SK-N-SH (cell line): ENCODE measurements at regions not wholly inside any gene's neighbourhood (a gene's known extent, or its start where the extent isn't known, plus 50 kb on each side); places are given as distances from the start of the nearest gene placed in this dataset.

Experiments
- CTCF ChIA-PET: fragments of 300-600, 350-600 bp; formaldehyde crosslinking; extraction: SDS; loops from one replicate; lab custom pipeline; 2021; lab: Yijun Ruan, JAX
- POLR2A ChIA-PET: fragments of 350-600 bp; sonication (Branson Sonifier 250); formaldehyde crosslinking; extraction: SDS; loops from one replicate; lab custom pipeline; 2020; ENCODE audit warnings: antibody characterized with exemption, inconsistent platforms; lab: Yijun Ruan, JAX
- DNase-seq: peaks from one replicate; pipeline ENCODE4 v3.0.0; 2012
- H2AFZ ChIP-seq: fragments of 200-600 bp; sonication (generic); 2 replicates; pipeline ENCODE4 v1.8.1; 2016; ENCODE audit warnings: antibody characterized with exemption, mild to moderate bottlenecking, low read depth
- H3F3A ChIP-seq: fragments of 200-600 bp; sonication (generic); replicated peaks from 2 replicates; pipeline ENCODE3; 2016; ENCODE audit warnings: antibody characterized with exemption, mild to moderate bottlenecking; ENCODE audit not compliant: insufficient read depth
- H3K27ac ChIP-seq, 2 experiments: fragments of 200-500 bp in 1 of 2; fragments of 200-600 bp in 1 of 2; sonication (Bioruptor generic) in 1 of 2; sonication (generic), shearing (Covaris generic) in 1 of 2; 2 replicates each; pipeline versions ENCODE4 v1.5.1 to v1.6.1; 2014 to 2016; ENCODE audit warnings: low read depth in 2 of 2, inconsistent platforms in 1 of 2, low read length in 1 of 2, mild to moderate bottlenecking in 1 of 2, mixed read lengths in 1 of 2
- H3K27me3 ChIP-seq: fragments of 200-600 bp; sonication (generic), shearing (Covaris generic); 2 replicates; pipeline ENCODE4 v1.6.1; 2016; ENCODE audit warnings: mixed run types; ENCODE audit not compliant: insufficient read depth
- H3K36me3 ChIP-seq, 2 experiments: fragments of 200-500 bp in 1 of 2; fragments of 200-600 bp in 1 of 2; sonication (Bioruptor generic) in 1 of 2; sonication (generic) in 1 of 2; replicated peaks in 1 of 2; 2 replicates each; pipeline versions ENCODE3 to v1.5.1; 2014 to 2016; ENCODE audit warnings: low read length in 1 of 2, mild to moderate bottlenecking in 1 of 2; ENCODE audit not compliant: insufficient read depth in 2 of 2, control insufficient read depth in 1 of 2
- H3K4me1 ChIP-seq, 2 experiments: fragments of 200-500 bp in 1 of 2; fragments of 200-600 bp in 1 of 2; sonication (Bioruptor generic) in 1 of 2; sonication (generic), shearing (Covaris generic) in 1 of 2; 2 replicates each; pipeline versions ENCODE4 v1.5.1 to v1.6.1; 2014 to 2016; ENCODE audit warnings: low read depth in 1 of 2, low read length in 1 of 2, mixed run types in 1 of 2; ENCODE audit not compliant: insufficient read depth in 2 of 2, control insufficient read depth in 1 of 2
- H3K4me2 ChIP-seq: fragments of 200-600 bp; sonication (generic), shearing (Covaris generic); 2 replicates; pipeline ENCODE4 v1.6.1; 2017; ENCODE audit warnings: mixed run types
- H3K4me3 ChIP-seq, 2 experiments: fragments of 200-500 bp in 1 of 2; fragments of 200-600 bp in 1 of 2; sonication (Bioruptor generic) in 1 of 2; sonication (generic), shearing (Covaris generic) in 1 of 2; 2 replicates each; pipeline versions ENCODE4 v1.5.1 to v1.8.1; 2014 to 2016; ENCODE audit warnings: low read depth in 2 of 2, inconsistent platforms in 1 of 2, low read length in 1 of 2, mild to moderate bottlenecking in 1 of 2, mixed read lengths in 1 of 2, moderate library complexity in 1 of 2
- H3K79me2 ChIP-seq: fragments of 200-600 bp; sonication (generic); 2 replicates; pipeline ENCODE4 v1.8.1; 2017; ENCODE audit warnings: mild to moderate bottlenecking; ENCODE audit not compliant: insufficient read depth
- H3K9ac ChIP-seq: fragments of 200-600 bp; sonication (generic); 2 replicates; pipeline ENCODE4 v1.6.1; 2017; ENCODE audit warnings: mixed run types
- H3K9me2 ChIP-seq: fragments of 200-600 bp; sonication (generic); 2 replicates; pipeline ENCODE4 v1.6.1; 2017; ENCODE audit warnings: mixed run types
- H3K9me3 ChIP-seq: fragments of 200-600 bp; sonication (generic); 2 replicates; pipeline ENCODE4 v1.6.1; 2017; ENCODE audit warnings: mixed run types, mild to moderate bottlenecking, moderate library complexity
- H4K20me1 ChIP-seq: fragments of 200-600 bp; sonication (generic); 2 replicates; pipeline ENCODE4 v1.6.1; 2017; ENCODE audit warnings: mild to moderate bottlenecking, mixed run types; ENCODE audit not compliant: insufficient read depth
- CHD2 ChIP-seq: fragments of 150-350 bp; IDR thresholded peaks from 2 replicates; pipeline ENCODE4 v1.6.1; 2018; ENCODE audit warnings: low read length; ENCODE audit not compliant: partially characterized antibody
- CTCF ChIP-seq: fragments of 200-600 bp; sonication (generic); IDR thresholded peaks from 2 replicates; pipeline ENCODE4 v1.6.1; 2017; ENCODE audit warnings: antibody characterized with exemption, mild to moderate bottlenecking, moderate library complexity
- FOSL2 ChIP-seq: IDR thresholded peaks from 2 replicates; pipeline ENCODE4 v1.4.0; 2012; ENCODE audit warnings: low read depth, mild to moderate bottlenecking, moderate library complexity, borderline replicate concordance
- FOXJ3 ChIP-seq: sonication (generic); formaldehyde crosslinking; IDR thresholded peaks from 2 replicates; pipeline ENCODE4 v1.5.1; 2020; ENCODE audit warnings: mild to moderate bottlenecking, missing genetic modification reagents
- GATA2 ChIP-seq: sonication (generic); formaldehyde crosslinking; IDR thresholded peaks from 2 replicates; pipeline ENCODE4 v1.5.0; 2020; ENCODE audit warnings: mild to moderate bottlenecking, missing genetic modification reagents
- NRF1 ChIP-seq: IDR thresholded peaks from 2 replicates; pipeline ENCODE4 v1.6.1; 2012; ENCODE audit warnings: low read depth, mild to moderate bottlenecking, low read length
- POLR2AphosphoS5 ChIP-seq: IDR thresholded peaks from 2 replicates; pipeline ENCODE4 v1.6.1; 2012; ENCODE audit warnings: low read depth, low read length
- REST ChIP-seq: IDR thresholded peaks from 2 replicates; pipeline ENCODE4 v1.6.1; 2012; ENCODE audit warnings: mild to moderate bottlenecking, low read depth, low read length, moderate library complexity
- RXRA ChIP-seq: IDR thresholded peaks from 2 replicates; pipeline ENCODE4 v1.4.0; 2012; ENCODE audit warnings: low read depth, mild to moderate bottlenecking, borderline replicate concordance
- TEAD4 ChIP-seq: IDR thresholded peaks from 2 replicates; pipeline ENCODE4 v1.4.0; 2012; ENCODE audit warnings: mild to moderate bottlenecking, borderline replicate concordance; ENCODE audit not compliant: insufficient read depth
- USF2 ChIP-seq: fragments of 150-350 bp; IDR thresholded peaks from 2 replicates; pipeline ENCODE4 v1.6.1; 2017; ENCODE audit warnings: antibody characterized with exemption, low read length, low read depth, borderline replicate concordance
- WGBS: methylation state at CpG from one replicate; pipeline ENCODE4 v1.1.6; 2017; ENCODE audit warnings: low lambda C conversion rate; 5-methylcytosine and 5-hydroxymethylcytosine counted together

- TF ChIP-seq FOXJ3 (CRISPR knock-in tag) (no peak), FOSL2 (no peak), TEAD4 (no peak), NRF1 (no peak), RXRA (no peak), REST (no peak), CHD2 (no peak), USF2 (no peak), CTCF (no peak), GATA2 (no peak), POLR2AphosphoS5 (no peak)
- CTCF ChIA-PET, result interaction anchor here (2.1 to 4.1 kb wide), 3 partner anchors 12 to 188 kb away, joined by 8 to 22 read pairs (median 19); no protein-coding TSS in a partner anchor
- H3K4me1 ChIP-seq, result peaks cover 0 to 12% of the 10 kb centered on the region in 2 experiments; a peak in 1 of 4 replicates
Observed at GRCh38 chr13:24040835-24041234, 119.7 kb upstream of the SPATA13 start.

More at GRCh38 chr13:24040835-24041234, 119.7 kb upstream of the SPATA13 start:
- no peaks in the 10 kb centered on the region for H3K9me2 ChIP-seq
- no peak overlapping the region for H3K4me3 ChIP-seq
- no peaks in the 10 kb centered on the region for H3K36me3 ChIP-seq
- no peak overlapping the region for H3K27ac ChIP-seq
- H3K9ac ChIP-seq, result no peak overlapping the region
- no peak for DNase-seq
- POLR2A ChIA-PET, result no interaction called here
- no peak overlapping the region for H2AFZ ChIP-seq
- H3K4me2 ChIP-seq, result no peak overlapping the region
- no peaks in the 10 kb centered on the region for H3K79me2 ChIP-seq
- 89% methylated on average over 3 of the region's 3 CpGs for WGBS
- no peaks in the 10 kb centered on the region for H3K9me3 ChIP-seq
- no peaks in the 10 kb centered on the region for H4K20me1 ChIP-seq
- H3K27me3 ChIP-seq, result no peaks in the 10 kb centered on the region
- no peaks in the 10 kb centered on the region for H3F3A ChIP-seq
